K562 (cell line): ENCODE measurements at regions not wholly inside any gene's neighbourhood (a gene's known extent, or its start where the extent isn't known, plus 50 kb on each side); places are given as distances from the start of the nearest gene placed in this dataset.

Experiments used
- ATAC-seq: fragments of 200-7000 bp; cut with Tn5 transposase; 3 replicates; pipeline ENCODE4 v1.9.1; 2020; ENCODE audit warnings: moderate library complexity
- BruUV-seq: library from RNA; stranded (reverse); fragments of 400-500 nt; replicated peaks from 2 replicates; lab custom pipeline; 2021; lab: Mats Ljungman, UMichigan
- CTCF ChIA-PET: fragments of 300-600 bp; formaldehyde crosslinking; extraction: SDS; loops from one replicate; lab custom pipeline; 2021; ENCODE audit warnings: low intra/inter-chr PET ratio; lab: Yijun Ruan, JAX
- POLR2A ChIA-PET: fragments of 300-600, 350-650 bp; sonication (Branson Sonifier 250); formaldehyde crosslinking; extraction: SDS; loops from one replicate; lab custom pipeline; 2021; ENCODE audit warnings: antibody characterized with exemption, inconsistent platforms; lab: Yijun Ruan, JAX
- DNase-seq, 4 experiments: peaks; one replicate each; pipeline versions ENCODE4 v3.0.0 to v3.0.0-alpha.2; 2011 to 2018; ENCODE audit warnings: low spot score in 3 of 4, mixed read lengths in 3 of 4; ENCODE audit errors: extremely low read depth in 1 of 4
- FAIRE-seq: peaks from 2 replicates; lab custom pipeline; 2011; peaks lifted over from hg19 to GRCh38; lab: Jason Lieb, UNC
- H2AFZ ChIP-seq: 2 replicates; pipeline ENCODE4 v1.6.0; 2011; ENCODE audit warnings: low read depth, low read length, control low read depth, inconsistent platforms
- H3K27ac ChIP-seq: fragments of 200-600 bp; 3 replicates; pipeline ENCODE4 v1.8.0; 2011; ENCODE audit warnings: low read depth, mild to moderate bottlenecking, control low read depth, inconsistent platforms, low read length, moderate library complexity, mixed read lengths; ENCODE audit errors: extremely low read depth
- H3K27me3 ChIP-seq, 2 experiments: fragments of 300-600 bp in 1 of 2; 2 replicates in 1 of 2; 3 replicates in 1 of 2; pipeline versions ENCODE4 v1.6.0 to v1.8.0; 2011; ENCODE audit warnings: inconsistent platforms in 2 of 2, low read length in 2 of 2, mild to moderate bottlenecking in 1 of 2, mixed read lengths in 1 of 2, moderate library complexity in 1 of 2; ENCODE audit not compliant: control insufficient read depth in 2 of 2, insufficient read depth in 2 of 2
- H3K36me3 ChIP-seq: fragments of 300-600 bp; 3 replicates; pipeline ENCODE4 v1.8.0; 2011; ENCODE audit warnings: mild to moderate bottlenecking, low read length, inconsistent platforms; ENCODE audit not compliant: control insufficient read depth, insufficient read depth
- H3K4me1 ChIP-seq, 2 experiments: fragments of 200-600 bp in 1 of 2; replicated peaks in 1 of 2; 2 replicates in 1 of 2; 3 replicates in 1 of 2; pipeline versions ENCODE4 v1.5.1 to v1.8.0; 2011; ENCODE audit warnings: inconsistent platforms in 2 of 2, low read length in 2 of 2, mild to moderate bottlenecking in 1 of 2, mixed read lengths in 1 of 2, moderate library complexity in 1 of 2; ENCODE audit not compliant: control insufficient read depth in 2 of 2, insufficient read depth in 2 of 2
- H3K4me2 ChIP-seq: 2 replicates; pipeline ENCODE4 v1.6.1; 2011; ENCODE audit warnings: low read length, control low read depth, inconsistent platforms, mixed read lengths; ENCODE audit not compliant: insufficient read depth
- H3K4me3 ChIP-seq: fragments of 200-600 bp; sonication (generic), shearing (Covaris generic); 2 replicates; pipeline ENCODE4 v1.5.1; 2016; ENCODE audit warnings: control low read depth, inconsistent platforms
- H3K79me2 ChIP-seq: fragments of 200-600 bp; 3 replicates; pipeline ENCODE4 v1.8.0; 2011; ENCODE audit warnings: low read length, inconsistent platforms; ENCODE audit not compliant: control insufficient read depth, insufficient read depth
- H3K9ac ChIP-seq, 2 experiments: 2 replicates each; pipeline versions ENCODE4 v1.6.0 to v1.6.1; 2011; ENCODE audit warnings: low read depth in 2 of 2, low read length in 2 of 2, control low read depth in 1 of 2, inconsistent platforms in 1 of 2, mild to moderate bottlenecking in 1 of 2, mixed read lengths in 1 of 2; ENCODE audit not compliant: insufficient read depth in 1 of 2
- H3K9me1 ChIP-seq: one replicate; pipeline ENCODE4 v1.6.0; 2011; ENCODE audit warnings: inconsistent platforms, mild to moderate bottlenecking, low read length, moderate library complexity; ENCODE audit not compliant: control insufficient read depth, insufficient read depth
- H3K9me3 ChIP-seq: replicated peaks from 2 replicates; pipeline ENCODE4 v1.5.1; 2011; ENCODE audit warnings: low read depth, low read length, inconsistent platforms; ENCODE audit not compliant: control insufficient read depth, insufficient read depth
- H4K20me1 ChIP-seq: replicated peaks from 2 replicates; pipeline ENCODE4 v1.6.1; 2011; ENCODE audit warnings: low read length, inconsistent platforms, mixed read lengths; ENCODE audit not compliant: control insufficient read depth, insufficient read depth
- C11orf30 ChIP-seq: fragments of 450-650 bp; IDR thresholded peaks from 2 replicates; pipeline ENCODE4 v1.6.1; 2016; ENCODE audit warnings: low read depth, mild to moderate bottlenecking
- COPS2 ChIP-seq: fragments of 450-650 bp; conservative IDR thresholded peaks from 2 replicates; pipeline ENCODE4 v1.6.1; 2016; ENCODE audit warnings: mild to moderate bottlenecking, moderate library complexity
- HLTF ChIP-seq: fragments of 450-650 bp; IDR thresholded peaks from 2 replicates; pipeline ENCODE4 v1.6.1; 2016
- MAFF ChIP-seq: IDR thresholded peaks from 2 replicates; pipeline ENCODE4 v1.6.1; 2012; ENCODE audit warnings: low read length, improper control_type of control experiment
- ZNF316 ChIP-seq: fragments of 450-650 bp; IDR thresholded peaks from 2 replicates; pipeline ENCODE4 v1.6.1; 2016
- ZSCAN32 ChIP-seq: fragments of 450-650 bp; formaldehyde crosslinking; IDR thresholded peaks from 2 replicates; pipeline ENCODE4 v1.4.0; 2020; ENCODE audit warnings: mild to moderate bottlenecking, moderate library complexity
- WGBS: fragments of 100-300 bp; shearing (Covaris generic); methylation state at CpG from one replicate; pipeline ENCODE4 v1.1.6; 2016; ENCODE audit warnings: low coverage, mixed read lengths; ENCODE audit not compliant: insufficient coverage; ENCODE audit errors: missing lambda C conversion rate; 5-methylcytosine and 5-hydroxymethylcytosine counted together
- in situ Hi-C: fragments of 300-500 bp; cut with MboI; formaldehyde crosslinking; loops from 4 replicates; pipeline ENCODE4 v1.15.0; 2018; ENCODE audit warnings: inconsistent platforms, mixed read lengths
- intact Hi-C: fragments of 100-400 bp; cut with micrococcal nuclease; formaldehyde crosslinking; loops from 2 replicates; pipeline ENCODE4 v1.14.2; 2022
- TF ChIP-seq, protein P1 (sequence below): IDR thresholded peaks from 2 replicates; pipeline ENCODE4 v1.6.1; 2016; ENCODE audit warnings: missing genetic modification characterization, missing compliant biosample characterization
- TF ChIP-seq, protein P2 (sequence below): IDR thresholded peaks from 3 replicates; pipeline ENCODE4 v1.6.1; 2011; ENCODE audit warnings: borderline replicate concordance, mild to moderate bottlenecking; ENCODE audit not compliant: insufficient read length, insufficient read depth

DNA sequence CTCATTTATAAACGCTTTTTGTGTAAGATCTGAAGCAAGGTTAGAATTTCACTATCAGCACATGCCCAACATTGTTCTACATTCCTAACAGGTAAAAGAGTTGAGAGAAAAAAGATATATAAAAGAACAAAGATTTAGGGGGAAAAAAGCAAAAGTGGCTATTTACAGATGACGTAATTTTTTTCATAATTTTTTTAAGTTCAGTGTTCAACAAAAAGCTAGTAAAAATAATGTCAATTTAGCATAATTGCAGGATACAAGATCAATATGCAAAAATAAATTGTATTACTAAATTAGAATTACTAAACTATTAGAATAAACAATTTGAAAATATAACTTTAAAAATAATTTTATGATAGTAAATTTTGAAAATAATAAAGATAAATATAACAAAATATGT, 405.0 kb downstream of the SEMA3D start:
- no peak for ATAC-seq
- POLR2A ChIA-PET: no interaction called here
- BruUV-seq: no TSS peak

More for the DNA sequence above, 405.0 kb downstream of the SEMA3D start:
- intact Hi-C loops: loop anchor here (5.0 kb wide), 2 partner anchors 65 to 100 kb away; no protein-coding TSS in a partner anchor
- Histone ChIP-seq H3K9me3 (no peaks in the 10 kb centered on the region), H3K36me3 (peaks cover 2% of the 10 kb centered on the region; the same call in 2 of the 3 replicates), H2AFZ (no peak overlapping the region), H3K4me3 (no peak overlapping the region), H3K9me1 (no peaks in the 10 kb centered on the region), H3K4me2 (no peak overlapping the region), H3K79me2 (peaks cover 6% of the 10 kb centered on the region; the same call in 1 of the 3 replicates), H3K27me3 (no peaks in the 10 kb centered on the region), H3K9ac (no peak overlapping the region), H3K27ac (no peak overlapping the region), H4K20me1 (no peaks in the 10 kb centered on the region), H3K4me1 (peaks cover 13 to 17% of the 10 kb centered on the region in 2 experiments; a peak in 4 of 5 replicates)
- 100% methylated on average over 2 of the region's 2 CpGs for WGBS
- CTCF ChIA-PET: no interaction called here
- in situ Hi-C loops: no loop called here
- DNase-seq (no peak), FAIRE-seq (no peak)
- peak; percentile 36; the same call in 1 of the 2 replicates for TF ChIP-seq MAFF
- TF ChIP-seq COPS2: no peak
- no peak for TF ChIP-seq HLTF
- TF ChIP-seq, protein P1, sequence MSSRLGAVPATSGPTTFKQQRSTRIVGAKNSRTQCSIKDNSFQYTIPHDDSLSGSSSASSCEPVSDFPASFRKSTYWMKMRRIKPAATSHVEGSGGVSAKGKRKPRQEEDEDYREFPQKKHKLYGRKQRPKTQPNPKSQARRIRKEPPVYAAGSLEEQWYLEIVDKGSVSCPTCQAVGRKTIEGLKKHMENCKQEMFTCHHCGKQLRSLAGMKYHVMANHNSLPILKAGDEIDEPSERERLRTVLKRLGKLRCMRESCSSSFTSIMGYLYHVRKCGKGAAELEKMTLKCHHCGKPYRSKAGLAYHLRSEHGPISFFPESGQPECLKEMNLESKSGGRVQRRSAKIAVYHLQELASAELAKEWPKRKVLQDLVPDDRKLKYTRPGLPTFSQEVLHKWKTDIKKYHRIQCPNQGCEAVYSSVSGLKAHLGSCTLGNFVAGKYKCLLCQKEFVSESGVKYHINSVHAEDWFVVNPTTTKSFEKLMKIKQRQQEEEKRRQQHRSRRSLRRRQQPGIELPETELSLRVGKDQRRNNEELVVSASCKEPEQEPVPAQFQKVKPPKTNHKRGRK (tag): 0 out of 2 replicates have a peak, but pooled peaks have one; percentile 4
- TF ChIP-seq, protein P2, sequence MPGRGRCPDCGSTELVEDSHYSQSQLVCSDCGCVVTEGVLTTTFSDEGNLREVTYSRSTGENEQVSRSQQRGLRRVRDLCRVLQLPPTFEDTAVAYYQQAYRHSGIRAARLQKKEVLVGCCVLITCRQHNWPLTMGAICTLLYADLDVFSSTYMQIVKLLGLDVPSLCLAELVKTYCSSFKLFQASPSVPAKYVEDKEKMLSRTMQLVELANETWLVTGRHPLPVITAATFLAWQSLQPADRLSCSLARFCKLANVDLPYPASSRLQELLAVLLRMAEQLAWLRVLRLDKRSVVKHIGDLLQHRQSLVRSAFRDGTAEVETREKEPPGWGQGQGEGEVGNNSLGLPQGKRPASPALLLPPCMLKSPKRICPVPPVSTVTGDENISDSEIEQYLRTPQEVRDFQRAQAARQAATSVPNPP: no peak
- peak; percentile 87 for TF ChIP-seq ZNF316
- peak; percentile 72 for TF ChIP-seq C11orf30
- no peak for TF ChIP-seq ZSCAN32 (CRISPR knock-in tag)
